Thyroid gland (tissue), 4 donors: ENCODE measurements at regions not wholly inside any gene's neighbourhood (a gene's known extent, or its start where the extent isn't known, plus 50 kb on each side); places are given as distances from the start of the nearest gene placed in this dataset.

Experiments used
- POLR2A ChIP-seq, 2 donors: fragments of 450-650 bp; IDR thresholded peaks; one replicate each; pipeline ENCODE4 v1.6.1; 2017; ENCODE audit warnings: antibody characterized with exemption in 2 of 2, mild to moderate bottlenecking in 2 of 2, moderate library complexity in 1 of 2
- TF ChIP-seq, protein P1 (sequence below), 6 experiments: fragments of 200-600 bp in 3 of 6; fragments of 450-650 bp in 3 of 6; sonication (generic) in 3 of 6; IDR thresholded peaks; one replicate each; pipeline ENCODE4 v1.5.1; 2016 to 2019; ENCODE audit warnings: antibody characterized with exemption in 6 of 6, mild to moderate bottlenecking in 2 of 6, inconsistent platforms in 1 of 6, moderate library complexity in 1 of 6

DNA sequence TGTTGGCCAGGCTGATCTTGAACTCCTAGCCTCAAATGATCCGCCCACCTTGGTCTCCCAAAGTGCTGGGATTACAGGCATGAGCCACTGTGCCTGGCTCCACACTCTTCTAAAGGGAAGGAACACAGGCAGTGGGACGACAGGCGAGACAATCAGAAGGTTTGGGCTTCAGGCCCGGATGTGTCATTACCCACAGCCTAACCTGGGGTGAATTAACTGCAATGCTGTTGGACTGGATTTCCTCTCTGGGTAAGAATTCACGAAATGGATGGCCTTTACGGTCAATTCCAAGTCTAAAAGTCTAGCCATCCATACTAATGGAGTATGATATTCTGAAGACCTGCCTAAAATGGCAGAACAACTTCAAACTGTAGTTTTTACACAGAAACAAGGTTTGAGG lies 83.7 kb upstream of the CCDC28A start:
- TF ChIP-seq POLR2A (IDR thresholded peaks at IDR 0.05) = no peak
- TF ChIP-seq, protein P1, sequence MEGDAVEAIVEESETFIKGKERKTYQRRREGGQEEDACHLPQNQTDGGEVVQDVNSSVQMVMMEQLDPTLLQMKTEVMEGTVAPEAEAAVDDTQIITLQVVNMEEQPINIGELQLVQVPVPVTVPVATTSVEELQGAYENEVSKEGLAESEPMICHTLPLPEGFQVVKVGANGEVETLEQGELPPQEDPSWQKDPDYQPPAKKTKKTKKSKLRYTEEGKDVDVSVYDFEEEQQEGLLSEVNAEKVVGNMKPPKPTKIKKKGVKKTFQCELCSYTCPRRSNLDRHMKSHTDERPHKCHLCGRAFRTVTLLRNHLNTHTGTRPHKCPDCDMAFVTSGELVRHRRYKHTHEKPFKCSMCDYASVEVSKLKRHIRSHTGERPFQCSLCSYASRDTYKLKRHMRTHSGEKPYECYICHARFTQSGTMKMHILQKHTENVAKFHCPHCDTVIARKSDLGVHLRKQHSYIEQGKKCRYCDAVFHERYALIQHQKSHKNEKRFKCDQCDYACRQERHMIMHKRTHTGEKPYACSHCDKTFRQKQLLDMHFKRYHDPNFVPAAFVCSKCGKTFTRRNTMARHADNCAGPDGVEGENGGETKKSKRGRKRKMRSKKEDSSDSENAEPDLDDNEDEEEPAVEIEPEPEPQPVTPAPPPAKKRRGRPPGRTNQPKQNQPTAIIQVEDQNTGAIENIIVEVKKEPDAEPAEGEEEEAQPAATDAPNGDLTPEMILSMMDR (IDR thresholded peaks at IDR 0.05) = no peak
